Stomach smooth muscle (tissue), 2 donors: ENCODE measurements at regions not wholly inside any gene's neighbourhood (a gene's known extent, or its start where the extent isn't known, plus 50 kb on each side); places are given as distances from the start of the nearest gene placed in this dataset.
"Not testable (repeated sequence)": the region's sequence is repeated elsewhere in the genome, so short reads cannot be mapped to it uniquely, and the experiment has no call there.

Source experiments
- H3K27ac ChIP-seq: one replicate; pipeline ENCODE4 v1.7.0; 2013; ENCODE audit warnings: mild to moderate bottlenecking, low read length, inconsistent platforms
- H3K27me3 ChIP-seq, 2 donors: one replicate each; pipeline ENCODE4 v1.7.0; 2013; ENCODE audit warnings: low read length in 2 of 2; ENCODE audit not compliant: insufficient read depth in 2 of 2, control insufficient read depth in 1 of 2
- H3K36me3 ChIP-seq, 2 donors: one replicate each; pipeline ENCODE4 v1.7.0; 2013; ENCODE audit warnings: low read length in 2 of 2; ENCODE audit not compliant: control insufficient read depth in 2 of 2, insufficient read depth in 2 of 2
- H3K4me1 ChIP-seq: one replicate; pipeline ENCODE4 v1.7.0; 2013; ENCODE audit warnings: low read length; ENCODE audit not compliant: control insufficient read depth, insufficient read depth
- H3K4me3 ChIP-seq, 2 donors: one replicate each; pipeline ENCODE4 v1.7.0; 2013; ENCODE audit warnings: low read length in 2 of 2
- H3K9ac ChIP-seq, 2 donors: one replicate each; pipeline ENCODE4 v1.7.0; 2013; ENCODE audit warnings: low read length in 2 of 2, mild to moderate bottlenecking in 1 of 2
- H3K9me3 ChIP-seq, 2 donors: one replicate each; pipeline ENCODE4 v1.7.0; 2013; ENCODE audit warnings: low read length in 2 of 2; ENCODE audit not compliant: control insufficient read depth in 2 of 2
- donor health status: healthy.
- donor health status: Pancreatic carcinoma.

DNA sequence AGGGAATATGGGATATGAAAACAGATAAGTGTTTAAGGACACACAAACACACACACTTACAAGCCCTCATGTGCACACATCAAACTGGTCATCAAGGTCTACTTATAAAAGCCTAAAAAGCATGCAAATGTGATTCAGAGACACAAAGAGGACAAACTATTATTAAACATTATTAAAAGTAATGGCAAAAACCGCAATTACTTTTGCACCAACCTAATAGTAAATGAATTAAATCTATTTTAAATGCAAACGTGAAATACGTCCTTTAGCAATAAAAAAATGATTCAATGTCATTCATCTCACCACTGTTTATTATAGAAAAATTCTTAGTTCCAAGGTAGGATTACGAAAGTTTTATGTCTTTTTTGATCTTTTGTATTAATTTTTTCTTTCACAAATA, 91.1 kb upstream of the ARMCX2 start:
- no peak overlapping the region for H3K27ac ChIP-seq

DNA sequence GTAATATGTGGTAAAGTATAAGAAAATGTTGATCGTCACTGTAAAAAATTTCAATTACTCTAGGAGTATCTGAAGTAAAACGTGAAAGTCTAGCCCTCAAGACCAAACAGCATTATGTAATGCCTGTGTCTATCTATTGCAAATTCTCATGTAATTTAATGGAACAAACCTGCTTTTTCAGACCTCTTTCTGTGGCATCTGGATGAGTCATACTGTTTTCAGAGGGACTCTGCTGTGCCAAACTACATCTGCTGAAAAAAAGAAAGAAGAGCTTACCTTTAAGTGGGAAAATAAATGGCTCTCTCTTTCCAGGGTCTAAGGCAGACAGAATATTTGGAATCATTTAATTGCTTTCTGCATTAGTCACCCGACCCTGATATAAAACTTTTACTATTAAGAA, 89.8 kb upstream of the ARMCX2 start:
- H3K4me1 ChIP-seq = no peaks in the 10 kb centered on the region
- no peaks in the 10 kb centered on the region for H3K36me3 ChIP-seq
- H3K9me3 ChIP-seq = no peaks in the 10 kb centered on the region
- H3K27me3 ChIP-seq = peaks cover 0 to 9% of the 10 kb centered on the region in 2 donors
- H3K27ac ChIP-seq = no peak overlapping the region
- H3K4me3 ChIP-seq = no peak overlapping the region
- H3K9ac ChIP-seq = no peak overlapping the region

More for the DNA sequence above, 91.1 kb upstream of the ARMCX2 start:
- H3K36me3 ChIP-seq = no peaks in the 10 kb centered on the region
- H3K9ac ChIP-seq = no peak overlapping the region
- no peaks in the 10 kb centered on the region for H3K9me3 ChIP-seq
- no peaks in the 10 kb centered on the region for H3K4me1 ChIP-seq
- H3K4me3 ChIP-seq = no peak overlapping the region
- H3K27me3 ChIP-seq = peaks cover 0 to 12% of the 10 kb centered on the region in 2 donors

DNA sequence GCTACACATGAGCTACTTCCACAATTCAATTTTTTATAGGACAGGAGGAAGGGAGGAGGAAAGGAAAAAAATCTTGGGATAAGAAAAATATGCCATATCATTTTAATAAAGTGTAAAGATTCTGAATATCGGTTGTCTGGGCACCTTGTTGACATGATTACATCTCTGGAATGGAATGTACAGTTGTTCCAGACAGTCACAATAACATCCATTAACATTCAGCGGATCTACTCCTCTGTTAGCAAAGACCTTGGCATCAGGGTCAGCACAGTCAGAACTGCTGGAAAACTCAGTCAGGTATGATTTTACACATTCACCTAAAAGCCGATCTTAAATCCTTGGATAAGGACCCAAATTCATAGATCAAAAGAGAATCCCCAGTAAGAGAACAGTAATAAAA, 85.4 kb upstream of the ARMCX2 start:
- Histone ChIP-seq H3K36me3 (no peaks in the 10 kb centered on the region), H3K27ac (no peak overlapping the region), H3K4me1 (no peaks in the 10 kb centered on the region), H3K9me3 (no peaks in the 10 kb centered on the region), H3K9ac (no peak overlapping the region), H3K27me3 (peaks cover 0 to 5% of the 10 kb centered on the region in 2 donors), H3K4me3 (no peak overlapping the region)

DNA sequence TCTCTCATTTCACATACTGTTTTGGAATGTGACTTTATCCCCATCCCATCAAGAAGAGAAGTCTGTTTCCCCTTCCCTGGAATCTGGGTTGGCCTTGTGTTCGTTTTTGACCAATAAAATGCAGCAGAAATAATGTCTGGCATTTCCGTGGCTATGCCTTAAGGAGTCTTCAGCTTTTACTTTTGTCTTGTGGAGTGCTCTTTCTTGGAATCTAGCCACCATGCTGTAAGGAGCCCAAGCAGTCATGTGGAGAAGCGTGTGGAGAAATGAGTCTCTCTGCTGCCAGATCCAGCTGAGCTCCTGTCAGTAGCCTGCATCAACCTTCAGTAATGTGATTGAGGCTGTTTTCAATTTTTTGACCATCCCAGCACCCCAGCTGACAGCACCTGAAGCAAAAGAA, 84.4 kb upstream of the ARMCX2 start:
- no peak overlapping the region for H3K27ac ChIP-seq
- no peaks in the 10 kb centered on the region for H3K4me1 ChIP-seq
- H3K4me3 ChIP-seq = no peak overlapping the region
- no peaks in the 10 kb centered on the region for H3K9me3 ChIP-seq
- H3K9ac ChIP-seq = no peak overlapping the region
- H3K36me3 ChIP-seq = no peaks in the 10 kb centered on the region
- peaks cover 0 to 5% of the 10 kb centered on the region in 2 donors for H3K27me3 ChIP-seq

DNA sequence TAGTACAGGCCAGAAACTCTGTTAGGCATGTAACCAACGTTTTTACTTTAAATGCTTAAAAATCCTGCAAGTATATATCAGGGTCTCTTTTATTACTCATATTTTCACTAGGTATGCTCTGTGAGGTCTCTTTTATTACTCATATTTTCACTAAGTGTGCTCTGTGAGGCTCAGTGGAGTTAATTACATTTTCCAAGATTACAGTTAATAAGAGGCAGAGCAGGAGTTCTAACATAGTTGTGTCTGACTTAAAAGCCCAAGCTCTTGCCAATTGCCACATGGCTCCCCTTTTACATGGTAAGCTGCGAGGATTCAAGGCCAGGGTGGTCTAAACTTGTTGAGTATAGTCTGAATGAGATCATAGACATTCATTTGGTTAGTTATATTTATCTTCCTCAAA, 81.0 kb upstream of the ARMCX2 start:
- Histone ChIP-seq H3K4me3 (no peak overlapping the region), H3K4me1 (no peaks in the 10 kb centered on the region), H3K9ac (no peak overlapping the region), H3K9me3 (no peaks in the 10 kb centered on the region), H3K27ac (no peak overlapping the region), H3K27me3 (peaks cover 0 to 5% of the 10 kb centered on the region in 2 donors), H3K36me3 (no peaks in the 10 kb centered on the region)

DNA sequence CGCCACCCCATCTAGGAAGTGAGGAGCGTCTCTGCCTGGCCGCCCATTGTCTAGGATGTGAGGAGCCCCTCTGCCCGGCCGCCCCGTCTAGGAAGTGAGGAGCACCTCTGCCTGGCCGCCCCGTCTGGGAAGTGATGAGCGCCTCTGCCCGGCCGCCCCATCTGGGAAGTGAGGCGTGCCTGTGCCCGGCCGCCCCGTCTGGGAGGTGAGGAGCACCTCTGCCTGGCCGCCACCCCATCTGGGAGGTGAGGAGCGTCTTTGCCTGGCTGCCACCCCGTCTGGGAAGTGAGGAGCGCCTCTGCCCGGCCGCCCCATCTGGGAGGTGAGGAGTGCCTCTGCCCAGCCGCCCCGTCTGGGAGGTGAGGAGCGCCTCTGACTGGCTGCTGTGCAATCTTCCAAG, 79.2 kb upstream of the ARMCX2 start:
- not testable (repeated sequence) for H3K36me3 ChIP-seq, H3K27me3 ChIP-seq, H3K9me3 ChIP-seq, H3K9ac ChIP-seq, H3K4me1 ChIP-seq, H3K27ac ChIP-seq, H3K4me3 ChIP-seq

DNA sequence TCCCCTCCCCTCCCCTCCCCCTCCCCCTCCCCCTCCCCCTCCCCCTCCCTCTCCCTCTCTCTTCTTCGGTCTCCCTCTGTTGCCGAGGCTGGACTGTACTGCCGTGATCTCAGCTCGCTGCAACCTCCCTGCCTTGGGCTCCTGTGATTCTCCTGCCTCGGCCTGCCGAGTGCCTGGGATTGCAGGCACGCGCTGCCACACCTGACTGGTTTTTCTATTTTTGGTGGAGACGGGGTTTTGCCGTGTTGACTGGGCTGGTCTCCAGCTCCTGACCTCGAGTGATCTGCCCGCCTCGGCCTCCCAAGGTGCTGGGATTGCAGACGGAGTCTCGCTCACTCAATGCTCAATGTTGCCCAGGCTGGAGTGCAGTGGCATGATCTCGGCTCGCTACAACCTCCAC, 78.8 kb upstream of the ARMCX2 start:
- H3K4me3 ChIP-seq, H3K27me3 ChIP-seq, H3K27ac ChIP-seq, H3K9me3 ChIP-seq, H3K4me1 ChIP-seq, H3K36me3 ChIP-seq, H3K9ac ChIP-seq: not testable (repeated sequence)

DNA sequence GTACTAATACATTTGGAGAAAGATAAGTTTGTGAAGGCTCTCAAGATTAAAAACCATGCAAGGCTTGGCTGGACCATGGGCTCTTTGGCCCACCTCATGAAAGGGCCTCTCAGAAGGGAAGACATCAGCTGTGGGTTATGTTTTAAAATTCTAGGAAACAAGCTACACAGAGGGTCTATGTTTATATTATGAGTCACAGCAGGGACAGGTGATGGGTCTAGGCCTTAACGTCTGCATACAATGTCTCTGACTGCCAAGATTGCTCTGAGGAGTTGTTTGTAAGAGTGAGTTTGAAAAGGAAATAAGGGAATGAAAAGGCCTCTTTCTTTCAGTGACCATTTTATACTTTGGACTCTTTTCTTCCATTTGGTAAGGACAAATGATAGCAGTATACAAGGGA, 77.0 kb upstream of the ARMCX2 start:
- Histone ChIP-seq H3K9me3 (no peaks in the 10 kb centered on the region), H3K27ac (no peak overlapping the region), H3K9ac (no peak overlapping the region), H3K4me1 (no peaks in the 10 kb centered on the region), H3K36me3 (no peaks in the 10 kb centered on the region), H3K4me3 (no peak overlapping the region), H3K27me3 (peaks cover 0 to 5% of the 10 kb centered on the region in 2 donors)

DNA sequence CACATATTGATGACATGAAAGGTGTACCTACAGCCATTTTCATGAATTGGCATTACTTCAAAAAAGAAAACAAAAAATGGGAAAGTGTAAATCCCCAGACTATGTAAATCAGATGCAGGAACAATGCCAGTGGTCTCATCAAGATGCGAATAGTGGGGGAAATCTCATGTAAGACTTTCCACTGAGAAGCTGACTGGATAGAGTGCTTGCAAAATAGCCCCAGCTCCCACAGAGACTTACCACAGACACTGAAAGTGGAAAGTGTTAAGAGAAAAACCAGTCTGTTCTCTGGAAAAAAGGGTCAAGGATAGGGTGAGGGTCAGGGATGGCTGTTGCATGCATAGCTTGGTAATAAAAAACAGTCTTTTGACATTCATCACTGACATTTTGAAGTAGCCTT, 73.2 kb upstream of the ARMCX2 start:
- Histone ChIP-seq H3K9ac (no peak overlapping the region), H3K27me3 (no peaks in the 10 kb centered on the region), H3K27ac (no peak overlapping the region), H3K36me3 (no peaks in the 10 kb centered on the region), H3K4me3 (no peak overlapping the region), H3K4me1 (no peaks in the 10 kb centered on the region), H3K9me3 (no peaks in the 10 kb centered on the region)

DNA sequence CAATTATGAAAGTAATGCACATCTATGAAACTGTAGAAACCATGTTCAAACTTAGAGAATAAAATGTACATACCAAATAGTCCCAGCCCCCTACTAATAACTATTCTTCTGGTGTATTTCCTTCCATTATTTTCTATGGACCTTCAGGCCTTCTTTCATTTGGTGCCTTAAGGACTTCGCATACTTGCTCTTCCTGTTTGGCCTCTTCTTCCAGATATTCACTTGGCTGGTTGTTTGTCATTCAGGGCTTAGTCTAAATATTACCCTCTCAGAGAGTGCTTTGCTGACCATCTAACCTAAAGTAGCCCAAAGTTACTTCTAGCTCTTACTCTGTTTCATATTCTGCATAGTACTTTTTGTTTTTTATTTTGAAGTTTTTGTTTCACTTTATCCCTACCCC, 70.3 kb upstream of the ARMCX2 start:
- Histone ChIP-seq H3K36me3 (no peaks in the 10 kb centered on the region), H3K27me3 (no peaks in the 10 kb centered on the region), H3K4me1 (no peaks in the 10 kb centered on the region), H3K9me3 (no peaks in the 10 kb centered on the region), H3K27ac (no peak overlapping the region), H3K4me3 (no peak overlapping the region), H3K9ac (no peak overlapping the region)
